ENCODE measurements at regions not wholly inside any gene's neighbourhood (a gene's known extent, or its start where the extent isn't known, plus 50 kb on each side); places are given as distances from the start of the nearest gene placed in this dataset.

DNA sequence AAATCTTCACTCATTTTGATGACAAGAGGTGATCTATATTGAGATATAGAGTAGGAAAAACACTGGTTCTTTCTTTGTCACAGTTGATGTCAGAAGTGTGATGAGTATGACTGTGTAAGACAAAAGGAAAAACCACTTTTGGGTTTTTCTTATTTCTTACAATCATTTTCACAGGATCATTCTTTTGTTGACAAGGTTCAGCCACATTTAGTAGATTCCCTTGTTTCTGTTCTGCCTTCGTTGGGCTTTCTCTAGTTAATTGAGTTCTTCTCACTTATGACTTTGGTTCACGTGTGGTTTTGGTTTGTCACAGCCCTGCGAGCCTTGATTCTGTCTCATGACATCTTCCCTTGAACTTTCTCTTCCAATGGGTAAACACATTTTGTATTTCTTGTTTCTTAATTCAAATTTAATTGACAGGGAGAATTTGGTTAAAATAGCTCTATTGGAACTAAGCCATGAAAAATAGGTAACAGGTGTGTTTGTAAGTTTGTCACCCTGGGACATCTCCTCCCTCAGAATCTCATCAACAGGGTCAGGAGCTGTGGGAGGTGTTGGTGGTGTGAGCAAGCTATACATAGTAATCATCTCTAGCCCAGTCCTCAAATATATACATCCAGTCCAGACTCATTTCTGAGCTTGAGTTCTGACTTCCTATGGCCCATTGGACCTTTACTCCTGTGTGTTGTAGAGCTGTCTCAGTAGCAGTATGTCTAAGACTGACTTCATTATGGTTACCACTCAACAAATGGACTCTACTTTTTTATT is 255.3 kb downstream of the BMP4 start:
- Histone ChIP-seq H3K4me3 (ENCODE audit: low read depth in 1 of 5, low read length in 5 of 5) (no peak overlapping the region), H3K36me3 (ENCODE audit: control insufficient read depth in 5 of 5, insufficient read depth in 5 of 5, low read length in 5 of 5) (no peaks in the 10 kb centered on the region), H3K4me1 (ENCODE audit: control insufficient read depth in 5 of 5, insufficient read depth in 5 of 5, low read length in 5 of 5) (no peaks in the 10 kb centered on the region), H3K9ac (ENCODE audit: low read length in 5 of 5) (no peak overlapping the region), H3K27me3 (ENCODE audit: control insufficient read depth in 5 of 5, insufficient read depth in 4 of 5, low read length in 5 of 5) (no peaks in the 10 kb centered on the region), H3K27ac (ENCODE audit: low read depth, low read length) (no peak overlapping the region), H3K9me3 (ENCODE audit: control insufficient read depth in 5 of 5, low read length in 5 of 5) (no peaks in the 10 kb centered on the region)

DNA sequence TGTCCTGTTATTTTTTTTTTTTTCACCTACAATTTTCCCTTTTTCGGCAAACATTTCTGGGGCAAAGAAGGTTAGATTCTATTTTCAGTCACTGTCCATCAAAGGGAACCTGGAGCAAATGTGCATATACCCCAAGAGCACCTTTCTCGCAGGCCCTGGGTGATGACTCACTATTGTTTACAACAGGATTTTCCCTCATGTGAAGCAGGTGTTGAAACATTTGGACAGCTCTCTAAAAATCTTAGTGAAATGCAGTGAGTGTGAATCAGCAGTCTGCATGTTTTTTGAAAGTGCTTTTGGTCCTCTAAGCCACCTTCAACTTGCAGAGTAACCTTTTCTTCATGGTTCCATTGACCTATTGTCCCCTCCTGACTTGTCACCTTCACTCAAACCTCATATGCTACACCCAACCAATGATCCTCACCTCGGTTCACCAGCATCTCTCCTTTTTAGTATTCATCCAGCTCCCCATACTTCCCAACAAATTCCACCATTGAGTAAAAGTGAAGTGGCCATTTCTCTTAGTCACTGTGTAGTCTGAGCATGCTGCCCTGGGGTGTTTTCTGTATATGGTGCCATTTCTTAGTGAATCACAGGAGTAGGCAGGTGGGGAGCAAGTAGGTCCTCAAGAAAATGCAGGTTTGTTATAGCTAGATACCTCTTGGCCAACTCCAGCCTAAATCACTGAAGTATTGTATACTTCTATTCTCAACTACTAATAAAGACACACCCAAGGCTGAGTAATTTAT is 260.2 kb downstream of the BMP4 start:
- no peaks in the 10 kb centered on the region for H3K36me3 ChIP-seq (ENCODE audit: control insufficient read depth in 5 of 5, insufficient read depth in 5 of 5, low read length in 5 of 5)
- H3K27ac ChIP-seq (ENCODE audit: low read depth, low read length) = no peak overlapping the region
- no peaks in the 10 kb centered on the region for H3K27me3 ChIP-seq (ENCODE audit: control insufficient read depth in 5 of 5, insufficient read depth in 4 of 5, low read length in 5 of 5)
- H3K9me3 ChIP-seq (ENCODE audit: control insufficient read depth in 5 of 5, low read length in 5 of 5) = no peaks in the 10 kb centered on the region
- H3K9ac ChIP-seq (ENCODE audit: low read length in 5 of 5) = no peak overlapping the region
- no peaks in the 10 kb centered on the region for H3K4me1 ChIP-seq (ENCODE audit: control insufficient read depth in 5 of 5, insufficient read depth in 5 of 5, low read length in 5 of 5)
- no peak overlapping the region for H3K4me3 ChIP-seq (ENCODE audit: low read depth in 1 of 5, low read length in 5 of 5)

DNA sequence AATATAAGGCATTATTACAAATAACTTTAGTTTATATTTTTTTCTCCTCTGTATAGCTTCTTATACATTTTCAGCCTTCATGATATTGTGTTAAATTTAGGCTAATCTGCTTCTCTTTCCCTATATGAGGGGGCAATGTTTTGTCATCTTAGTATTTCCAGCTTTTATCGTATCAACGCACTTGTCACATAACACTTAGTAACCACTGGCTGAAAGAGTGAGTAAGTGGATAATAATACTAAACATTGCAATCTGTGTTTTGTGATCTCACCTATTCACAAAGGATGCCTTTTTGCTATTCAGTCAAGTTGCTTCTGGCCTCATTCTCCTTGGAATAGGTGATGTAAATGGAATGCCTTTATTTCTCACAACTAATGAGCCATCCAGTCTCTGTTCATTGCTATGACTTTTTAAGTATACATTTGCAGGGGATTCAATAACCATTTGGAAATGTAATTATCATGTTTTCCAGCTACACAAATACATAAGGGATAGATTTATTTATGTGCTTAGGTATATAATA is 260.9 kb downstream of the BMP4 start:
- H3K36me3 ChIP-seq (ENCODE audit: control insufficient read depth in 5 of 5, insufficient read depth in 5 of 5, low read length in 5 of 5) = no peaks in the 10 kb centered on the region
- H3K9ac ChIP-seq (ENCODE audit: low read length in 5 of 5) = no peak overlapping the region
- no peaks in the 10 kb centered on the region for H3K9me3 ChIP-seq (ENCODE audit: control insufficient read depth in 5 of 5, low read length in 5 of 5)
- no peak overlapping the region for H3K4me3 ChIP-seq (ENCODE audit: low read depth in 1 of 5, low read length in 5 of 5)
- H3K27ac ChIP-seq (ENCODE audit: low read depth, low read length) = no peak overlapping the region
- H3K4me1 ChIP-seq (ENCODE audit: control insufficient read depth in 5 of 5, insufficient read depth in 5 of 5, low read length in 5 of 5) = no peaks in the 10 kb centered on the region
- no peaks in the 10 kb centered on the region for H3K27me3 ChIP-seq (ENCODE audit: control insufficient read depth in 5 of 5, insufficient read depth in 4 of 5, low read length in 5 of 5)

DNA sequence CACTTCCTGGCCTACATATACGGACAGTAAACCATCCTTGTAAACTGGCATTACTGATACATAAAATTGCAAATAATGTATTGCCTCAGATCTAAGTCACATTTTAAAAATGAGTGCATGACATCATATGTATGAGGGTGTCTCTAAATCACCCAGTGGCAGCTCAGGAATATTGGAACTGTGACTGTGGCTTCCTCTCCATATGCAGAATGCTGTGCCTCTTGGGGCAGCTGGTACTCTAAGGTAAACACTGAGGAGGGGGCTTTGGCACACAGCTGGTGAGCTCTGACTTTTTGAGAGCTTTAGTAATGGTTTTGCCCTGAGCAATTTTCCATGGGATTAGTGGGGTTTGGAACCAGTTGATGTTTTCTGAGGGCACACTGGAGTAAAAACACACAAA is 263.7 kb downstream of the BMP4 start:
- Histone ChIP-seq H3K27ac (ENCODE audit: low read depth, low read length) (no peak overlapping the region), H3K9ac (ENCODE audit: low read length in 5 of 5) (no peak overlapping the region), H3K4me3 (ENCODE audit: low read depth in 1 of 5, low read length in 5 of 5) (no peak overlapping the region), H3K27me3 (ENCODE audit: control insufficient read depth in 5 of 5, insufficient read depth in 4 of 5, low read length in 5 of 5) (no peaks in the 10 kb centered on the region), H3K4me1 (ENCODE audit: control insufficient read depth in 5 of 5, insufficient read depth in 5 of 5, low read length in 5 of 5) (peaks cover 0 to 1% (median 0%) of the 10 kb centered on the region in 5 donors), H3K36me3 (ENCODE audit: control insufficient read depth in 5 of 5, insufficient read depth in 5 of 5, low read length in 5 of 5) (no peaks in the 10 kb centered on the region), H3K9me3 (ENCODE audit: control insufficient read depth in 5 of 5, low read length in 5 of 5) (no peaks in the 10 kb centered on the region)

DNA sequence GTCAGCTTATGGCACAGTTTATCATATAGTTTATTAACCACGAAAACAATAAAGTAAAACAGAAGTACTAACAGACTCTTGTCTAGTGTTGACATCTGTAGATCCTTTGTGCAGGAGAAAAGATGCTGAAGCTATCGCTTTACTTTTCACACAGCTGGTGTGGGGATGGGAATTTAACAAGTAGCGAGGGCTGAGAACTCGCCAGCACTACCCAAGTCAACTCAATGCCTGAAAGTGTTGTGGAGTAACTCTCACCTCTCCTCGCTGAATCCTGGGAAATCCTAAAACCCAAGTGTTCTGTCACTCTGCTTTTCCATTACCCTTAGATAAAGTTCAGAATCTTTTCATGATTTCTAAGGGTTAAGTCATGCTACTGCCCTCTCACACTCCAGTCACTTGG is 264.2 kb downstream of the BMP4 start:
- Histone ChIP-seq H3K27ac (ENCODE audit: low read depth, low read length) (no peak overlapping the region), H3K9ac (ENCODE audit: low read length in 5 of 5) (no peak overlapping the region), H3K4me1 (ENCODE audit: control insufficient read depth in 5 of 5, insufficient read depth in 5 of 5, low read length in 5 of 5) (peaks cover 0 to 6% (median 0%) of the 10 kb centered on the region in 5 donors), H3K9me3 (ENCODE audit: control insufficient read depth in 5 of 5, low read length in 5 of 5) (no peaks in the 10 kb centered on the region), H3K36me3 (ENCODE audit: control insufficient read depth in 5 of 5, insufficient read depth in 5 of 5, low read length in 5 of 5) (no peaks in the 10 kb centered on the region), H3K4me3 (ENCODE audit: low read depth in 1 of 5, low read length in 5 of 5) (no peak overlapping the region), H3K27me3 (ENCODE audit: control insufficient read depth in 5 of 5, insufficient read depth in 4 of 5, low read length in 5 of 5) (no peaks in the 10 kb centered on the region)

DNA sequence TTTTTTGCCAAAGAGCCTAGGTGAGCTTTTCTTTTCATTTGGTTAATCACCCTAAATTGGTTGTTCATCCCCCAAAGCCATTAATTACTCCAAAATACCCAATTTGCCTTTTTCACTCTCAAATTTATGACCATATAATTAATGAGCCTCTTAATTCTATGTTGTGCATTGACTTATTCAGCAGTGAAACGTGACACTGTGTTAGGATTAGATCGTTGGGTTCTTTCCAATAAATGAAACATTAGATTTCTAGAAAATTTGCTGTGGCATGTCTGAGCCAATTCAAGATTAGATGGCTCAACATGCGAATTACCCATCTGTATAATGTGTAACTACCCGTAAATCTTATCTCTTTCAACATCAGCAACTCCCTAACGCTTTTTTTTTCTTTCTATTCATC is 273.4 kb downstream of the BMP4 start:
- H3K27me3 ChIP-seq (ENCODE audit: control insufficient read depth in 5 of 5, insufficient read depth in 4 of 5, low read length in 5 of 5) = no peaks in the 10 kb centered on the region

DNA sequence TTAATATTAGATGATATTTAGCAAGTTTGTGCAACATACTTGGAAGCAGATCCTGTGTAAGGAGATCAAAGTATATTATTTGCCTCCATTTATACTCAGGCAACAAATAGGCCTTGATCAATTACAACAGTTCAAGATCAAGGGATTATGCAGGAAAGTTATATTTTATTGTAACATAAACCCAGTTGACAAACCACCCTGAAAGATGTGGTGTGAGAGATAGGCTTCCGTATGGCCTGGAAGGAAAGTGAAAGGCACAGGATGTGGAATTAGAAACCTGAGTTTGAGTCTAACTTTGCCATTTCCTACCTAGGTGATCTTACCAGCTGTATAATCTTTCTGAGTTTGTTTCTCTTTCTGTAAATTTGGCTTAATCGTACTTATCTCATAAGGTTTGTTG is 284.1 kb downstream of the BMP4 start:
- Histone ChIP-seq H3K9me3 (ENCODE audit: control insufficient read depth in 5 of 5, low read length in 5 of 5) (peaks cover 0 to 5% (median 0%) of the 10 kb centered on the region in 5 donors), H3K9ac (ENCODE audit: low read length in 5 of 5) (no peak overlapping the region), H3K27me3 (ENCODE audit: control insufficient read depth in 5 of 5, insufficient read depth in 4 of 5, low read length in 5 of 5) (no peaks in the 10 kb centered on the region), H3K4me1 (ENCODE audit: control insufficient read depth in 5 of 5, insufficient read depth in 5 of 5, low read length in 5 of 5) (no peaks in the 10 kb centered on the region), H3K36me3 (ENCODE audit: control insufficient read depth in 5 of 5, insufficient read depth in 5 of 5, low read length in 5 of 5) (no peaks in the 10 kb centered on the region), H3K27ac (ENCODE audit: low read depth, low read length) (no peak overlapping the region), H3K4me3 (ENCODE audit: low read depth in 1 of 5, low read length in 5 of 5) (no peak overlapping the region)

More for the DNA sequence above, 273.4 kb downstream of the BMP4 start:
- Histone ChIP-seq H3K36me3 (ENCODE audit: control insufficient read depth in 5 of 5, insufficient read depth in 5 of 5, low read length in 5 of 5) (no peaks in the 10 kb centered on the region), H3K9me3 (ENCODE audit: control insufficient read depth in 5 of 5, low read length in 5 of 5) (no peaks in the 10 kb centered on the region), H3K4me3 (ENCODE audit: low read depth in 1 of 5, low read length in 5 of 5) (no peak overlapping the region), H3K27ac (ENCODE audit: low read depth, low read length) (no peak overlapping the region), H3K9ac (ENCODE audit: low read length in 5 of 5) (no peak overlapping the region), H3K4me1 (ENCODE audit: control insufficient read depth in 5 of 5, insufficient read depth in 5 of 5, low read length in 5 of 5) (peaks cover 0 to 8% (median 0%) of the 10 kb centered on the region in 5 donors)

DNA sequence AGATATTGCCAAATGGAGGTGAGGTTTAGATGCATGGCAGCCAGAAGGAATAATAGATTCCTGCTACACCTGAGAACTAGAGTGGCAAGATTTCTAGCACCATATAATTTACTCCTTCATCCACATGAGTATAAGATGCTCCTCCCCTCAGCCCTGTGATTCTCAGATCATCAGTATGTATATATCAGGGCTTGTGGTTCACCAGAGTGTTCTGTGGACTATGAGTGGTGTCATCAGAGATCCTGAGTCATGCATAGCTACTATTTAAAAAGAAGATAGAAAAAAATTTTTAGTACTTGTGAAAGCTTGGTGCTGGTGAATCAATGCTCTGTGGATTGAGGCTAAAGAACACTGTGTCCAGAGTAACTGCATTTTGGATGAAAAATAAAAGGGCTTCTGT is 285.9 kb downstream of the BMP4 start:
- no peak overlapping the region for H3K9ac ChIP-seq (ENCODE audit: low read length in 5 of 5)

DNA sequence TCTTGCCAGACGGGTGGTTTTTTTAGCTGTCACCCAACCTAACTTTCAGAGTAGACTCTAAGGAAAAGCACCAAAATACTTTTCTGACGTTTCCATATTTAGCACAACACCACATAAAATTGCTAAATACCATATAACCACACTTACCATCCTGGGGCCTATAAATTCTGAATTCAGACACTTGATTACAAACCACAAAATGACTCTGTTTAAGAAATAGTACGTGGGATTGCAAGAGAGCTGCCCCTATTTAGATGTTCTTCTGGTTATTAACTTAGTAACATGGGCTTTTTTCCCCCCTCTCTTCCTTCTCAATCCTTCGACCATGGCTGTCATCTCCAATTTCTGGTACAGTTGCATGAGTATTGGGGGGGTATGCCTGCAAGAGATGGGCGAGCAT is 287.7 kb downstream of the BMP4 start:
- H3K27ac ChIP-seq (ENCODE audit: low read depth, low read length) = no peak overlapping the region
- no peaks in the 10 kb centered on the region for H3K36me3 ChIP-seq (ENCODE audit: control insufficient read depth in 5 of 5, insufficient read depth in 5 of 5, low read length in 5 of 5)

More for the DNA sequence above, 285.9 kb downstream of the BMP4 start:
- Histone ChIP-seq H3K9me3 (ENCODE audit: control insufficient read depth in 5 of 5, low read length in 5 of 5) (peaks cover 0 to 5% (median 0%) of the 10 kb centered on the region in 5 donors), H3K4me1 (ENCODE audit: control insufficient read depth in 5 of 5, insufficient read depth in 5 of 5, low read length in 5 of 5) (no peaks in the 10 kb centered on the region), H3K27me3 (ENCODE audit: control insufficient read depth in 5 of 5, insufficient read depth in 4 of 5, low read length in 5 of 5) (no peaks in the 10 kb centered on the region), H3K4me3 (ENCODE audit: low read depth in 1 of 5, low read length in 5 of 5) (no peak overlapping the region), H3K36me3 (ENCODE audit: control insufficient read depth in 5 of 5, insufficient read depth in 5 of 5, low read length in 5 of 5) (no peaks in the 10 kb centered on the region), H3K27ac (ENCODE audit: low read depth, low read length) (no peak overlapping the region)

DNA sequence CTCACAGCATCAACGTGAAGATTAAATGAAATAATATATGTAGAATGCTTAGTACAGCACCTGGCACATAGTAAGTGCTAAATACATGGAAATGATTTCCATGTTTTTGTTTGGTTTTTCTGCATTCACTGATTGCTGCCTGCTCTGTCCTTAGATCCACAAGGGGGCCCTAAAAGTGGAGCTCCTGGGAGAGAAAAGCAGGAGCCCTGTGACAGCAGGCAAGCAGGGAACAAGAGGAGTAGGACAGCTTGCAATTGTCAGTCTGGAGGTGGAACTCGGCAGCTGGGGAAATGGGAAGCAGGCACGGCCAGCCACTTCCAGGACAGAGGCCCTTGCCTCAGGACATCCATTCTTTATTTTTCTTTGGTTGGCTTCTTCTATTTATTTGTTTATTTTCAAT is 292.9 kb downstream of the BMP4 start:
- Histone ChIP-seq H3K27ac (ENCODE audit: low read depth, low read length) (no peak overlapping the region), H3K27me3 (ENCODE audit: control insufficient read depth in 5 of 5, insufficient read depth in 4 of 5, low read length in 5 of 5) (no peaks in the 10 kb centered on the region), H3K9me3 (ENCODE audit: control insufficient read depth in 5 of 5, low read length in 5 of 5) (no peaks in the 10 kb centered on the region), H3K36me3 (ENCODE audit: control insufficient read depth in 5 of 5, insufficient read depth in 5 of 5, low read length in 5 of 5) (no peaks in the 10 kb centered on the region), H3K4me1 (ENCODE audit: control insufficient read depth in 5 of 5, insufficient read depth in 5 of 5, low read length in 5 of 5) (peaks cover 0 to 4% (median 0%) of the 10 kb centered on the region in 5 donors), H3K9ac (ENCODE audit: low read length in 5 of 5) (no peak overlapping the region), H3K4me3 (ENCODE audit: low read depth in 1 of 5, low read length in 5 of 5) (no peak overlapping the region)

More for the DNA sequence above, 287.7 kb downstream of the BMP4 start:
- H3K4me1 ChIP-seq (ENCODE audit: control insufficient read depth in 5 of 5, insufficient read depth in 5 of 5, low read length in 5 of 5) = no peaks in the 10 kb centered on the region
- no peaks in the 10 kb centered on the region for H3K9me3 ChIP-seq (ENCODE audit: control insufficient read depth in 5 of 5, low read length in 5 of 5)
- no peaks in the 10 kb centered on the region for H3K27me3 ChIP-seq (ENCODE audit: control insufficient read depth in 5 of 5, insufficient read depth in 4 of 5, low read length in 5 of 5)
- H3K4me3 ChIP-seq (ENCODE audit: low read depth in 1 of 5, low read length in 5 of 5) = no peak overlapping the region
- no peak overlapping the region for H3K9ac ChIP-seq (ENCODE audit: low read length in 5 of 5)

All from subcutaneous abdominal adipose tissue (tissue), 5 donors.